Ishikawa (cell line): ENCODE measurements at regions not wholly inside any gene's neighbourhood (a gene's known extent, or its start where the extent isn't known, plus 50 kb on each side); places are given as distances from the start of the nearest gene placed in this dataset.

ENCODE experiments used
- CEBPB ChIP-seq: IDR thresholded peaks from 2 replicates; pipeline ENCODE4 v1.6.1; 2012
- CREB1 ChIP-seq: IDR thresholded peaks from 2 replicates; pipeline ENCODE4 v1.6.1; 2012; ENCODE audit warnings: low read depth
- EP300 ChIP-seq: IDR thresholded peaks from 2 replicates; pipeline ENCODE4 v1.6.1; 2012; ENCODE audit warnings: borderline replicate concordance
- MAX ChIP-seq: IDR thresholded peaks from 2 replicates; pipeline ENCODE4 v1.6.1; 2012
- NFIC ChIP-seq: IDR thresholded peaks from 2 replicates; pipeline ENCODE4 v1.6.1; 2012
- RAD21 ChIP-seq: IDR thresholded peaks from 2 replicates; pipeline ENCODE4 v1.6.1; 2012; ENCODE audit warnings: low read depth
- REST ChIP-seq: IDR thresholded peaks from 2 replicates; pipeline ENCODE4 v1.6.1; 2012; ENCODE audit warnings: low read depth, mild to moderate bottlenecking
- TAF1 ChIP-seq: IDR thresholded peaks from 2 replicates; pipeline ENCODE4 v1.6.1; 2012; ENCODE audit warnings: low read depth, mild to moderate bottlenecking
- TCF12 ChIP-seq: IDR thresholded peaks from 2 replicates; pipeline ENCODE4 v1.6.1; 2012; ENCODE audit warnings: low read depth
- TEAD4 ChIP-seq: IDR thresholded peaks from 2 replicates; pipeline ENCODE4 v1.6.1; 2012
- YY1 ChIP-seq: IDR thresholded peaks from 2 replicates; pipeline ENCODE4 v1.6.1; 2012; ENCODE audit warnings: low read depth
- ZBTB7A ChIP-seq: IDR thresholded peaks from 2 replicates; pipeline ENCODE4 v1.6.1; 2012; ENCODE audit warnings: low read depth

DNA sequence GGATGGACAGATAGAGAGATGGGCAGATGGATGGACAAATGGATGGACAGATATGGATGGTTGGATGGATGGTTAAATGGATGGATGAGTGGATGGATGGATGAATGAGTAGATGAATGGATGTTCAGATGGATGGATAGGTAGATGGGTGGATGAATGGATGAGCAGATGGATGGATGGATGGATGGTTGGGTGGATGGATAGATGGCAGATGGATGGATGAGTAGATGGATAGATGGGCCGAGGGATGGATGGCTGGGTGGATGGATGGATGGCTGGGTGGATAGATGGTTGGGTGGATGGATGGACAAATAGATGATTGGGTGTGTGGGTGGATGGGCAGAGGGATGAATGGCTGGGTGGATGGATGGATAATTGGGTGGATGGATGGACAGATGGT lies 98.9 kb upstream of the OTOS start:
- no peak for TF ChIP-seq RAD21
- TF ChIP-seq YY1: no peak
- TF ChIP-seq TEAD4: no peak
- no peak for TF ChIP-seq REST
- no peak for TF ChIP-seq EP300
- no peak for TF ChIP-seq CEBPB
- TF ChIP-seq TCF12: no peak
- no peak for TF ChIP-seq NFIC
- TF ChIP-seq TAF1: no peak
- TF ChIP-seq MAX: no peak
- no peak for TF ChIP-seq CREB1
- no peak for TF ChIP-seq ZBTB7A
